ENCODE measurements at regions not wholly inside any gene's neighbourhood (a gene's known extent, or its start where the extent isn't known, plus 50 kb on each side); places are given as distances from the start of the nearest gene placed in this dataset.

DNA sequence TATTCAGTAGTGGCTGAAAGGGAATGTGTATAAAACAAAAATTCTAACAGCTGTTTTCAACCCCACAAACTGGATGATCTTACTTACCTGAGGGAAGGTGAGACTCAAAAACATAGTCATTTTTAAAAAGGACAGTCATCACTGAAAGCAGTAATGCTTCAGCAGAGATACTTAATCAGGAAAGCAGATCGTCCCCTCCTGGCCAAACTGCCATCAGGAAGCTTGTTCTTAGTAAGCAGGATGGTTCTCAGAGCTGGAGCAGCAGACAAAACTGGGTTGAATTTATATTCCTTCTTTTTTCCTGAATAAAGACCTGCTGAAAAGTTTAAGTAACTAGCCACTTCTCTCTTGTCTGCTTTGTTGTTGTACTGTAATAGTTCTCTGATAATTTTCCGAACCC is 1156.5 kb downstream of the OLFM4 start:
- no peaks in the 10 kb centered on the region for H3K4me1 ChIP-seq (ENCODE audit: control insufficient read depth, extremely low read depth, insufficient read depth, low read length)
- no peak overlapping the region for H3K9ac ChIP-seq (ENCODE audit: insufficient read depth, low read length)

DNA sequence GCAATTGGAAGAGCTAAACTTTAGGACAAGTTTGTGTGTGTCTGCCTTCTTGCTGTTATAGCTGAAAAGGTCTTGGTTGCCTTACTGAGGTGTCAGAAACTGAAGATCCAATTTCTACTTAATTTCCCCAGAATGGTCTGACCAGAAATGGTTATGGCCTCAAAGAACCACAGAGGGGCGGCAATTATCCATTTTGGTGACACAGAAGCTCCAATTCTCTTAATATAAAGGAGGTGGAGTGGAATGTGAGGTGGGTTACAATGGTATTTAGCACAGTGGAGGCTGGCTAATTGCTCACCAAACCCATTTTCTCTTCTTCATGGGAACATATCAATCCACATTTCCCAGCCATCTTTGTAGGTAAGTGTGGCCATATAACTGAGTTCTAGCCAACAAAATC is 1157.2 kb downstream of the OLFM4 start:
- Histone ChIP-seq H3K4me1 (ENCODE audit: control insufficient read depth, extremely low read depth, insufficient read depth, low read length) (no peaks in the 10 kb centered on the region), H3K27me3 (ENCODE audit: control insufficient read depth, insufficient read depth, low read length) (no peaks in the 10 kb centered on the region), H4K20me1 (ENCODE audit: control insufficient read depth, extremely low read depth, insufficient read depth, low read length) (no peaks in the 10 kb centered on the region), H3K27ac (ENCODE audit: insufficient read depth, low read length) (no peak overlapping the region), H3K36me3 (ENCODE audit: control insufficient read depth, insufficient read depth, low read length) (no peaks in the 10 kb centered on the region), H2AFZ (ENCODE audit: low read length) (no peak overlapping the region), H3K79me2 (ENCODE audit: control insufficient read depth, insufficient read depth, low read length) (no peaks in the 10 kb centered on the region), H3K9me3 (ENCODE audit: control insufficient read depth, insufficient read depth, low read depth, low read length) (no peaks in the 10 kb centered on the region), H3K9ac (ENCODE audit: insufficient read depth, low read length) (no peak overlapping the region), H3K4me3 (replicated peaks in 1 of 4; ENCODE audit: control extremely low read depth in 1 of 4, insufficient read depth in 1 of 4, low read depth in 3 of 4, low read length in 4 of 4) (no peak overlapping the region), H3K4me2 (ENCODE audit: extremely low read depth, insufficient read depth, low read length) (no peak overlapping the region)
- TF ChIP-seq, protein P1, sequence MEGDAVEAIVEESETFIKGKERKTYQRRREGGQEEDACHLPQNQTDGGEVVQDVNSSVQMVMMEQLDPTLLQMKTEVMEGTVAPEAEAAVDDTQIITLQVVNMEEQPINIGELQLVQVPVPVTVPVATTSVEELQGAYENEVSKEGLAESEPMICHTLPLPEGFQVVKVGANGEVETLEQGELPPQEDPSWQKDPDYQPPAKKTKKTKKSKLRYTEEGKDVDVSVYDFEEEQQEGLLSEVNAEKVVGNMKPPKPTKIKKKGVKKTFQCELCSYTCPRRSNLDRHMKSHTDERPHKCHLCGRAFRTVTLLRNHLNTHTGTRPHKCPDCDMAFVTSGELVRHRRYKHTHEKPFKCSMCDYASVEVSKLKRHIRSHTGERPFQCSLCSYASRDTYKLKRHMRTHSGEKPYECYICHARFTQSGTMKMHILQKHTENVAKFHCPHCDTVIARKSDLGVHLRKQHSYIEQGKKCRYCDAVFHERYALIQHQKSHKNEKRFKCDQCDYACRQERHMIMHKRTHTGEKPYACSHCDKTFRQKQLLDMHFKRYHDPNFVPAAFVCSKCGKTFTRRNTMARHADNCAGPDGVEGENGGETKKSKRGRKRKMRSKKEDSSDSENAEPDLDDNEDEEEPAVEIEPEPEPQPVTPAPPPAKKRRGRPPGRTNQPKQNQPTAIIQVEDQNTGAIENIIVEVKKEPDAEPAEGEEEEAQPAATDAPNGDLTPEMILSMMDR (conservative IDR thresholded peaks at IDR 0.05 in 1 of 2, IDR thresholded peaks at IDR 0.05 in 1 of 2; ENCODE audit: low read depth in 1 of 2, low read length in 2 of 2): no peak
- no peak for TF ChIP-seq EZH2 (IDR thresholded peaks at IDR 0.05; ENCODE audit: low read length, missing control alignments)
- no peak for DNase-seq (ENCODE audit: low read depth in 2 of 2)

More for the DNA sequence above, 1156.5 kb downstream of the OLFM4 start:
- Histone ChIP-seq H3K36me3 (ENCODE audit: control insufficient read depth, insufficient read depth, low read length) (no peaks in the 10 kb centered on the region), H3K4me3 (replicated peaks in 1 of 4; ENCODE audit: control extremely low read depth in 1 of 4, insufficient read depth in 1 of 4, low read depth in 3 of 4, low read length in 4 of 4) (no peak overlapping the region), H4K20me1 (ENCODE audit: control insufficient read depth, extremely low read depth, insufficient read depth, low read length) (no peaks in the 10 kb centered on the region), H2AFZ (ENCODE audit: low read length) (no peak overlapping the region), H3K4me2 (ENCODE audit: extremely low read depth, insufficient read depth, low read length) (no peak overlapping the region), H3K9me3 (ENCODE audit: control insufficient read depth, insufficient read depth, low read depth, low read length) (no peaks in the 10 kb centered on the region), H3K27me3 (ENCODE audit: control insufficient read depth, insufficient read depth, low read length) (no peaks in the 10 kb centered on the region), H3K27ac (ENCODE audit: insufficient read depth, low read length) (no peak overlapping the region), H3K79me2 (ENCODE audit: control insufficient read depth, insufficient read depth, low read length) (no peaks in the 10 kb centered on the region)
- TF ChIP-seq, protein P1 (conservative IDR thresholded peaks at IDR 0.05 in 1 of 2, IDR thresholded peaks at IDR 0.05 in 1 of 2; ENCODE audit: low read depth in 1 of 2, low read length in 2 of 2): no peak
- no peak for TF ChIP-seq EZH2 (IDR thresholded peaks at IDR 0.05; ENCODE audit: low read length, missing control alignments)
- DNase-seq (ENCODE audit: low read depth in 2 of 2): no peak

DNA sequence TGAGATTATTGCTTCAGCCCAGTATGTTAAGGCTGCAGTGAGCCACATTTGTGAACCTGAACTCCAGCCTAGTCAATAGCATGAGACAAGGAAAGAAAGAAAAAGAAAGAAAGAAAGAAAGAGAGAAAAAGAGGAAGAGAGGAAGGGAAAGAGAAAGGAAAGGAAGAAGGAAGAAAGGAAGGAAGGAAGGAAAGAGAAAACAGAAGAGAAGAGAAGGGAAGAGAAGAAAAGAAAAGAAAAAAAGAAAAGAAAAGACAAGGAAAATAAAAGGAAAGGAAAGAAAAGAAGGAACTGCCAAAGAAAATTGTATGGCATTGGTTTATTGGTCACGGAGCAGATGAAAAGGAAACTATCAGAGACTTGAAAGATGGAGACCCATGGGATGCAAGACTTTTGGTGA is 1158.8 kb downstream of the OLFM4 start:
- no peaks in the 10 kb centered on the region for H4K20me1 ChIP-seq (ENCODE audit: control insufficient read depth, extremely low read depth, insufficient read depth, low read length)

More for the DNA sequence above, 1158.8 kb downstream of the OLFM4 start:
- TF ChIP-seq, protein P1 (conservative IDR thresholded peaks at IDR 0.05 in 1 of 2, IDR thresholded peaks at IDR 0.05 in 1 of 2; ENCODE audit: low read depth in 1 of 2, low read length in 2 of 2): no peak
- TF ChIP-seq EZH2 (IDR thresholded peaks at IDR 0.05; ENCODE audit: low read length, missing control alignments): no peak
- Histone ChIP-seq H3K9me3 (ENCODE audit: control insufficient read depth, insufficient read depth, low read depth, low read length) (no peaks in the 10 kb centered on the region), H3K27me3 (ENCODE audit: control insufficient read depth, insufficient read depth, low read length) (no peaks in the 10 kb centered on the region), H3K27ac (ENCODE audit: insufficient read depth, low read length) (no peak overlapping the region), H3K4me1 (ENCODE audit: control insufficient read depth, extremely low read depth, insufficient read depth, low read length) (no peaks in the 10 kb centered on the region), H3K36me3 (ENCODE audit: control insufficient read depth, insufficient read depth, low read length) (no peaks in the 10 kb centered on the region), H3K79me2 (ENCODE audit: control insufficient read depth, insufficient read depth, low read length) (no peaks in the 10 kb centered on the region), H3K4me2 (ENCODE audit: extremely low read depth, insufficient read depth, low read length) (no peak overlapping the region), H3K4me3 (replicated peaks in 1 of 4; ENCODE audit: control extremely low read depth in 1 of 4, insufficient read depth in 1 of 4, low read depth in 3 of 4, low read length in 4 of 4) (no peak overlapping the region), H2AFZ (ENCODE audit: low read length) (no peak overlapping the region), H3K9ac (ENCODE audit: insufficient read depth, low read length) (no peak overlapping the region)
- no peak for DNase-seq (ENCODE audit: low read depth in 2 of 2)
